GM12878 (cell line): ENCODE measurements at regions not wholly inside any gene's neighbourhood (a gene's known extent, or its start where the extent isn't known, plus 50 kb on each side); places are given as distances from the start of the nearest gene placed in this dataset.

Experiments
- ATAC-seq: fragments of 200-7000 bp; cut with Tn5 transposase; 3 replicates; pipeline ENCODE4 v1.9.1; 2020; ENCODE audit warnings: mild to moderate bottlenecking, moderate library complexity
- BruUV-seq: library from RNA; stranded (reverse); fragments of 400-500 nt; replicated peaks from 2 replicates; lab custom pipeline; 2021; lab: Mats Ljungman, UMichigan
- CTCF ChIA-PET: fragments of 300-600 bp; sonication (Branson Sonifier 250); formaldehyde crosslinking; extraction: SDS; loops from one replicate; lab custom pipeline; 2021; ENCODE audit warnings: inconsistent platforms; lab: Yijun Ruan, JAX
- POLR2A ChIA-PET: fragments of 350-600 bp; formaldehyde crosslinking; extraction: SDS; loops from one replicate; lab custom pipeline; 2021; ENCODE audit warnings: inconsistent platforms; lab: Charles Lee
- RAD21 ChIA-PET: fragments of 300-600 bp; sonication (Branson Sonifier 250); formaldehyde crosslinking; loops from one replicate; lab custom pipeline; 2023; ENCODE audit warnings: antibody characterized with exemption; ENCODE audit not compliant: unreplicated experiment; lab: Charles Lee
- SMC1A ChIA-PET: fragments of 300-600 bp; sonication (Branson Sonifier 250); formaldehyde crosslinking; loops from one replicate; lab custom pipeline; 2023; ENCODE audit not compliant: unreplicated experiment, uncharacterized antibody; lab: Charles Lee
- DNase-seq: peaks from one replicate; pipeline ENCODE4 v3.0.0-alpha.2; 2011; ENCODE audit warnings: low read depth, low spot score
- FAIRE-seq: peaks from 3 replicates; lab custom pipeline; 2011; peaks lifted over from hg19 to GRCh38; lab: Jason Lieb, UNC
- H2AFZ ChIP-seq: 2 replicates; pipeline ENCODE4 v1.6.0; 2011; ENCODE audit warnings: low read depth, low read length, control low read depth; ENCODE audit not compliant: control insufficient read depth
- H3K27ac ChIP-seq: 2 replicates; pipeline ENCODE4 v1.5.1; 2011; ENCODE audit warnings: control low read depth; ENCODE audit not compliant: control insufficient read depth, insufficient read depth
- H3K27me3 ChIP-seq, 2 experiments: replicated peaks in 1 of 2; 2 replicates each; pipeline versions ENCODE4 v1.6.0 to v1.6.1; 2011; ENCODE audit warnings: low read length in 1 of 2; ENCODE audit not compliant: control insufficient read depth in 2 of 2, insufficient read depth in 2 of 2
- H3K36me3 ChIP-seq, 2 experiments: 2 replicates each; pipeline ENCODE4 v1.5.1; 2011; ENCODE audit warnings: low read length in 1 of 2; ENCODE audit not compliant: control insufficient read depth in 2 of 2, insufficient read depth in 2 of 2
- H3K4me1 ChIP-seq: 2 replicates; pipeline ENCODE4 v1.6.1; 2011; ENCODE audit warnings: mild to moderate bottlenecking, low read length, moderate library complexity, mixed read lengths; ENCODE audit not compliant: control insufficient read depth, insufficient read depth
- H3K4me2 ChIP-seq: 2 replicates; pipeline ENCODE4 v1.6.0; 2011; ENCODE audit warnings: control low read depth; ENCODE audit not compliant: control insufficient read depth, insufficient read depth
- H3K4me3 ChIP-seq: fragments of 200-600 bp; sonication (generic); 2 replicates; pipeline ENCODE4 v1.5.1; 2016
- H3K79me2 ChIP-seq: 2 replicates; pipeline ENCODE4 v1.6.0; 2011; ENCODE audit warnings: low read length; ENCODE audit not compliant: control insufficient read depth, insufficient read depth
- H3K9ac ChIP-seq: 2 replicates; pipeline ENCODE4 v1.8.0; 2011; ENCODE audit warnings: low read length, control low read depth, mixed read lengths; ENCODE audit not compliant: control insufficient read depth, insufficient read depth
- H3K9me3 ChIP-seq: replicated peaks from 3 replicates; pipeline ENCODE4 v1.5.1; 2011; ENCODE audit warnings: mild to moderate bottlenecking, low read length; ENCODE audit not compliant: control insufficient read depth, insufficient read depth
- H4K20me1 ChIP-seq: 2 replicates; pipeline ENCODE4 v1.6.0; 2011; ENCODE audit not compliant: control insufficient read depth, insufficient read depth
- CBX5 ChIP-seq: sonication (generic); IDR thresholded peaks from 2 replicates; pipeline ENCODE4 v1.6.1; 2016; ENCODE audit warnings: low read depth, moderate library complexity, mild to moderate bottlenecking, inconsistent platforms
- HDGF ChIP-seq: fragments of 450-650 bp; IDR thresholded peaks from 2 replicates; pipeline ENCODE4 v1.6.1; 2016; ENCODE audit warnings: antibody characterized with exemption
- JUNB ChIP-seq: IDR thresholded peaks from 2 replicates; pipeline ENCODE4 v1.6.1; 2016; ENCODE audit warnings: antibody characterized with exemption, mild to moderate bottlenecking
- STAT3 ChIP-seq: IDR thresholded peaks from 2 replicates; pipeline ENCODE4 v1.6.1; 2011; ENCODE audit warnings: low read depth, low read length, improper control_type of control experiment
- WGBS: methylation state at CpG from one replicate; pipeline ENCODE4 v1.1.6; 2016; ENCODE audit warnings: low lambda C conversion rate; ENCODE audit not compliant: insufficient replicate concordance, insufficient coverage; ENCODE audit errors: missing lambda C conversion rate; 5-methylcytosine and 5-hydroxymethylcytosine counted together
- in situ Hi-C: fragments of 300-500 bp; cut with MboI; formaldehyde crosslinking; loops from 9 replicates; pipeline ENCODE4 v1.14.3; 2018; ENCODE audit warnings: mixed read lengths
- intact Hi-C: fragments of 100-400 bp; cut with micrococcal nuclease; formaldehyde crosslinking; loops from one replicate; pipeline ENCODE4 v1.14.2; 2022; ENCODE audit not compliant: unreplicated experiment
- TF ChIP-seq, protein P1 (sequence below): fragments of 450-650 bp; IDR thresholded peaks from 2 replicates; pipeline ENCODE4 v1.6.1; 2017; ENCODE audit warnings: mild to moderate bottlenecking, moderate library complexity
- TF ChIP-seq, protein P2 (sequence below): fragments of 450-650 bp; IDR thresholded peaks from 2 replicates; pipeline ENCODE4 v1.6.1; 2017; ENCODE audit warnings: mild to moderate bottlenecking, moderate library complexity
- TF ChIP-seq, protein P3 (sequence below): IDR thresholded peaks from 2 replicates; pipeline ENCODE4 v1.6.1; 2011; ENCODE audit warnings: borderline replicate concordance, low read depth, mild to moderate bottlenecking, moderate library complexity, mixed read lengths, low read length; ENCODE audit not compliant: insufficient read depth; ENCODE audit errors: extremely low read length

DNA sequence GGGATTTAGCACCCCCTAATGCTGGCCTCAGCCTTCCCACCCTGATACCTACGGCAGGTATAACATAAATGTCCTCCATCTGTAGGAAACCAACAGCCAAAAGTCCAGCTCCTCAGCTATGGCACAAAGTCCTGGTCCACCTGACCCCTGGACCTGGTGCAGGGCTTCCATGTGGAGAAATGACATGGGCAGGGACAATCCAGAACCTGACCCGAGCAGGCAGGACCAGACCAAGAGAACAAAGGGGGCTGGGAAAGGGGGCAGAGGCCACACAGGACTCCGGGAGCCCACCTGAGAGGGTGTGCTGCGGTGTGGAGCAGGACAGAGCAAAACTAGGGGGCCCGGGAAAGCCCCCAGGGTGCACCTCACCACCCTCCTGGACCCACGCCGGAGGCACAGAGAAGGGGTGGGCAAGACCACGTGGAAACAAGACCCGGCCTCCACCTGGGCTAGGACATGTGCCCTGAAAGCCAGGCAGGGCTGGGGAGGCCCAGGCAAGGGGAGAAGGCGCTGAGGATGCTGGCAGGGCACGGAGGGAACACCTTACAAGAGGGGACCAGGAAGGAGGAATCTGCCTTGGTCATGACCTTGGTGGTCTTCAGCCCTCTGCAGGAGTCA, 368.9 kb downstream of the SHANK2 start:
- no peak overlapping the region for H2AFZ ChIP-seq
- no peak for FAIRE-seq
- CTCF ChIA-PET = no interaction called here
- WGBS = 7% methylated on average over 11 of the region's 11 CpGs
- no peaks in the 10 kb centered on the region for H4K20me1 ChIP-seq
- H3K27me3 ChIP-seq = no peaks in the 10 kb centered on the region; a peak in 1 of 4 replicates
- H3K79me2 ChIP-seq = no peaks in the 10 kb centered on the region
- POLR2A ChIA-PET = no interaction called here
- no peak for ATAC-seq
- H3K4me3 ChIP-seq = no peak overlapping the region
- SMC1A ChIA-PET = no interaction called here
- H3K4me2 ChIP-seq = no peak overlapping the region
- H3K9ac ChIP-seq = no peak overlapping the region
- BruUV-seq = no TSS peak
- TF ChIP-seq HDGF (no peak), STAT3 (no peak), JUNB (no peak), CBX5 (no peak)
- TF ChIP-seq, protein P1, sequence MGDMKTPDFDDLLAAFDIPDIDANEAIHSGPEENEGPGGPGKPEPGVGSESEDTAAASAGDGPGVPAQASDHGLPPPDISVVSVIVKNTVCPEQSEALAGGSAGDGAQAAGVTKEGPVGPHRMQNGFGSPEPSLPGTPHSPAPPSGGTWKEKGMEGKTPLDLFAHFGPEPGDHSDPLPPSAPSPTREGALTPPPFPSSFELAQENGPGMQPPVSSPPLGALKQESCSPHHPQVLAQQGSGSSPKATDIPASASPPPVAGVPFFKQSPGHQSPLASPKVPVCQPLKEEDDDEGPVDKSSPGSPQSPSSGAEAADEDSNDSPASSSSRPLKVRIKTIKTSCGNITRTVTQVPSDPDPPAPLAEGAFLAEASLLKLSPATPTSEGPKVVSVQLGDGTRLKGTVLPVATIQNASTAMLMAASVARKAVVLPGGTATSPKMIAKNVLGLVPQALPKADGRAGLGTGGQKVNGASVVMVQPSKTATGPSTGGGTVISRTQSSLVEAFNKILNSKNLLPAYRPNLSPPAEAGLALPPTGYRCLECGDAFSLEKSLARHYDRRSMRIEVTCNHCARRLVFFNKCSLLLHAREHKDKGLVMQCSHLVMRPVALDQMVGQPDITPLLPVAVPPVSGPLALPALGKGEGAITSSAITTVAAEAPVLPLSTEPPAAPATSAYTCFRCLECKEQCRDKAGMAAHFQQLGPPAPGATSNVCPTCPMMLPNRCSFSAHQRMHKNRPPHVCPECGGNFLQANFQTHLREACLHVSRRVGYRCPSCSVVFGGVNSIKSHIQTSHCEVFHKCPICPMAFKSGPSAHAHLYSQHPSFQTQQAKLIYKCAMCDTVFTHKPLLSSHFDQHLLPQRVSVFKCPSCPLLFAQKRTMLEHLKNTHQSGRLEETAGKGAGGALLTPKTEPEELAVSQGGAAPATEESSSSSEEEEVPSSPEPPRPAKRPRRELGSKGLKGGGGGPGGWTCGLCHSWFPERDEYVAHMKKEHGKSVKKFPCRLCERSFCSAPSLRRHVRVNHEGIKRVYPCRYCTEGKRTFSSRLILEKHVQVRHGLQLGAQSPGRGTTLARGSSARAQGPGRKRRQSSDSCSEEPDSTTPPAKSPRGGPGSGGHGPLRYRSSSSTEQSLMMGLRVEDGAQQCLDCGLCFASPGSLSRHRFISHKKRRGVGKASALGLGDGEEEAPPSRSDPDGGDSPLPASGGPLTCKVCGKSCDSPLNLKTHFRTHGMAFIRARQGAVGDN = no peak
- TF ChIP-seq, protein P2, sequence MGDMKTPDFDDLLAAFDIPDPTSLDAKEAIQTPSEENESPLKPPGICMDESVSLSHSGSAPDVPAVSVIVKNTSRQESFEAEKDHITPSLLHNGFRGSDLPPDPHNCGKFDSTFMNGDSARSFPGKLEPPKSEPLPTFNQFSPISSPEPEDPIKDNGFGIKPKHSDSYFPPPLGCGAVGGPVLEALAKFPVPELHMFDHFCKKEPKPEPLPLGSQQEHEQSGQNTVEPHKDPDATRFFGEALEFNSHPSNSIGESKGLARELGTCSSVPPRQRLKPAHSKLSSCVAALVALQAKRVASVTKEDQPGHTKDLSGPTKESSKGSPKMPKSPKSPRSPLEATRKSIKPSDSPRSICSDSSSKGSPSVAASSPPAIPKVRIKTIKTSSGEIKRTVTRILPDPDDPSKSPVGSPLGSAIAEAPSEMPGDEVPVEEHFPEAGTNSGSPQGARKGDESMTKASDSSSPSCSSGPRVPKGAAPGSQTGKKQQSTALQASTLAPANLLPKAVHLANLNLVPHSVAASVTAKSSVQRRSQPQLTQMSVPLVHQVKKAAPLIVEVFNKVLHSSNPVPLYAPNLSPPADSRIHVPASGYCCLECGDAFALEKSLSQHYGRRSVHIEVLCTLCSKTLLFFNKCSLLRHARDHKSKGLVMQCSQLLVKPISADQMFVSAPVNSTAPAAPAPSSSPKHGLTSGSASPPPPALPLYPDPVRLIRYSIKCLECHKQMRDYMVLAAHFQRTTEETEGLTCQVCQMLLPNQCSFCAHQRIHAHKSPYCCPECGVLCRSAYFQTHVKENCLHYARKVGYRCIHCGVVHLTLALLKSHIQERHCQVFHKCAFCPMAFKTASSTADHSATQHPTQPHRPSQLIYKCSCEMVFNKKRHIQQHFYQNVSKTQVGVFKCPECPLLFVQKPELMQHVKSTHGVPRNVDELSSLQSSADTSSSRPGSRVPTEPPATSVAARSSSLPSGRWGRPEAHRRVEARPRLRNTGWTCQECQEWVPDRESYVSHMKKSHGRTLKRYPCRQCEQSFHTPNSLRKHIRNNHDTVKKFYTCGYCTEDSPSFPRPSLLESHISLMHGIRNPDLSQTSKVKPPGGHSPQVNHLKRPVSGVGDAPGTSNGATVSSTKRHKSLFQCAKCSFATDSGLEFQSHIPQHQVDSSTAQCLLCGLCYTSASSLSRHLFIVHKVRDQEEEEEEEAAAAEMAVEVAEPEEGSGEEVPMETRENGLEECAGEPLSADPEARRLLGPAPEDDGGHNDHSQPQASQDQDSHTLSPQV = no peak
- TF ChIP-seq, protein P3, sequence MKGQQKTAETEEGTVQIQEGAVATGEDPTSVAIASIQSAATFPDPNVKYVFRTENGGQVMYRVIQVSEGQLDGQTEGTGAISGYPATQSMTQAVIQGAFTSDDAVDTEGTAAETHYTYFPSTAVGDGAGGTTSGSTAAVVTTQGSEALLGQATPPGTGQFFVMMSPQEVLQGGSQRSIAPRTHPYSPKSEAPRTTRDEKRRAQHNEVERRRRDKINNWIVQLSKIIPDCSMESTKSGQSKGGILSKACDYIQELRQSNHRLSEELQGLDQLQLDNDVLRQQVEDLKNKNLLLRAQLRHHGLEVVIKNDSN = no peak
- intact Hi-C loops = no loop called here
- no peak for DNase-seq
- H3K4me1 ChIP-seq = no peaks in the 10 kb centered on the region
- no peaks in the 10 kb centered on the region for H3K9me3 ChIP-seq
- H3K27ac ChIP-seq = no peak overlapping the region
- RAD21 ChIA-PET = no interaction called here
- H3K36me3 ChIP-seq = no peaks in the 10 kb centered on the region
- in situ Hi-C loops = no loop called here
